OCI-LY1 (cell line): ENCODE measurements at regions not wholly inside any gene's neighbourhood (a gene's known extent, or its start where the extent isn't known, plus 50 kb on each side); places are given as distances from the start of the nearest gene placed in this dataset.

Source experiments
- EZH2 ChIP-seq: fragments of 200-600 bp; sonication (generic), shearing (Covaris generic); IDR thresholded peaks from 2 replicates; pipeline ENCODE4 v1.8.0; 2017; ENCODE audit warnings: borderline replicate concordance, mixed run types, mild to moderate bottlenecking, antibody characterized with exemption, low read length, moderate library complexity, mixed read lengths
- TF ChIP-seq, protein P1 (sequence below): fragments of 200-600 bp; sonication (generic), shearing (Covaris generic); IDR thresholded peaks from 2 replicates; pipeline ENCODE4 v1.5.1; 2017; ENCODE audit warnings: mild to moderate bottlenecking, antibody characterized with exemption, low read length, moderate library complexity, mixed read lengths

- TF ChIP-seq, protein P1, sequence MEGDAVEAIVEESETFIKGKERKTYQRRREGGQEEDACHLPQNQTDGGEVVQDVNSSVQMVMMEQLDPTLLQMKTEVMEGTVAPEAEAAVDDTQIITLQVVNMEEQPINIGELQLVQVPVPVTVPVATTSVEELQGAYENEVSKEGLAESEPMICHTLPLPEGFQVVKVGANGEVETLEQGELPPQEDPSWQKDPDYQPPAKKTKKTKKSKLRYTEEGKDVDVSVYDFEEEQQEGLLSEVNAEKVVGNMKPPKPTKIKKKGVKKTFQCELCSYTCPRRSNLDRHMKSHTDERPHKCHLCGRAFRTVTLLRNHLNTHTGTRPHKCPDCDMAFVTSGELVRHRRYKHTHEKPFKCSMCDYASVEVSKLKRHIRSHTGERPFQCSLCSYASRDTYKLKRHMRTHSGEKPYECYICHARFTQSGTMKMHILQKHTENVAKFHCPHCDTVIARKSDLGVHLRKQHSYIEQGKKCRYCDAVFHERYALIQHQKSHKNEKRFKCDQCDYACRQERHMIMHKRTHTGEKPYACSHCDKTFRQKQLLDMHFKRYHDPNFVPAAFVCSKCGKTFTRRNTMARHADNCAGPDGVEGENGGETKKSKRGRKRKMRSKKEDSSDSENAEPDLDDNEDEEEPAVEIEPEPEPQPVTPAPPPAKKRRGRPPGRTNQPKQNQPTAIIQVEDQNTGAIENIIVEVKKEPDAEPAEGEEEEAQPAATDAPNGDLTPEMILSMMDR = no peak
- no peak for TF ChIP-seq EZH2
Observed at GRCh38 chr7:20839196-20839735, 52.6 kb upstream of the SP8 start.
